Breast epithelium (tissue), 3 donors: ENCODE measurements at regions not wholly inside any gene's neighbourhood (a gene's known extent, or its start where the extent isn't known, plus 50 kb on each side); places are given as distances from the start of the nearest gene placed in this dataset.

Experiments
- CTCF ChIP-seq, 3 donors: fragments of 450-650 bp; IDR thresholded peaks; one replicate each; pipeline ENCODE4 v1.5.1; 2016 to 2017; ENCODE audit warnings: antibody characterized with exemption in 3 of 3, mild to moderate bottlenecking in 3 of 3, moderate library complexity in 3 of 3
- POLR2A ChIP-seq: fragments of 450-650 bp; IDR thresholded peaks from one replicate; pipeline ENCODE4 v1.6.1; 2016; ENCODE audit warnings: antibody characterized with exemption, mild to moderate bottlenecking, moderate library complexity
- POLR2AphosphoS5 ChIP-seq, 3 donors: sonication (generic); formaldehyde crosslinking; IDR thresholded peaks; one replicate each; pipeline ENCODE4 v1.6.1; 2017; ENCODE audit warnings: antibody characterized with exemption in 3 of 3

- TF ChIP-seq CTCF (IDR thresholded peaks at IDR 0.05) (no peak), POLR2AphosphoS5 (IDR thresholded peaks at IDR 0.05) (no peak), POLR2A (no peak)
Measured at GRCh38 chr10:43952760-43953159, 304.1 kb upstream of the ZNF32 start.
